Adrenal gland (tissue), 9 donors: ENCODE measurements at regions not wholly inside any gene's neighbourhood (a gene's known extent, or its start where the extent isn't known, plus 50 kb on each side); places are given as distances from the start of the nearest gene placed in this dataset.

Experiments
- DNase-seq, 7 donors: peaks; one replicate each; pipeline ENCODE4 v3.0.0-alpha.2; 2019 to 2020
- H3K27ac ChIP-seq, 5 donors: fragments of 200-600 bp; sonication (generic) in 4 of 5; 1 replicate in 3 of 5; 2 replicates in 2 of 5; pipeline versions ENCODE4 v1.5.1 to v1.8.0; 2016 to 2020; ENCODE audit warnings: mild to moderate bottlenecking in 1 of 5
- H3K27me3 ChIP-seq: fragments of 200-600 bp; 2 replicates; pipeline ENCODE4 v1.8.0; 2021
- H3K36me3 ChIP-seq, 2 donors: fragments of 200-600 bp; replicated peaks in 1 of 2; 1 replicate in 1 of 2; 2 replicates in 1 of 2; pipeline versions ENCODE4 v1.5.1 to v1.8.0; 2018 to 2022
- H3K4me1 ChIP-seq, 2 donors: fragments of 200-600 bp; replicated peaks in 1 of 2; 1 replicate in 1 of 2; 2 replicates in 1 of 2; pipeline versions ENCODE4 v1.5.1 to v1.8.0; 2018 to 2021
- H3K4me3 ChIP-seq, 4 donors: fragments of 200-600 bp; sonication (generic) in 3 of 4; one replicate each; pipeline ENCODE4 v1.5.1; 2016 to 2018
- H3K9me3 ChIP-seq, 3 donors: fragments of 200-600 bp; sonication (generic) in 1 of 3; replicated peaks in 1 of 3; 1 replicate in 2 of 3; 2 replicates in 1 of 3; pipeline versions ENCODE4 v1.5.1 to v1.8.0; 2016 to 2021
- POLR2A ChIP-seq, 2 donors: fragments of 450-650 bp; IDR thresholded peaks; one replicate each; pipeline ENCODE4 v1.6.1; 2017; ENCODE audit warnings: antibody characterized with exemption in 2 of 2, mild to moderate bottlenecking in 2 of 2, moderate library complexity in 1 of 2
- WGBS, 4 donors: extraction: QIAGEN DNeasy Blood & Tissue Kit in 2 of 4; methylation state at CpG; one replicate each; pipeline versions ENCODE4 v1.1.5 to v1.1.7; 2013 to 2017; 5-methylcytosine and 5-hydroxymethylcytosine counted together
- intact Hi-C, 2 donors: fragments of 100-400 bp; cut with DNase I; formaldehyde crosslinking; loops; one replicate each; pipeline versions ENCODE4 v1.14.1 to v1.15.0; 2022 to 2023
- TF ChIP-seq, protein P1 (sequence below), 6 experiments: fragments of 450-650 bp in 4 of 6; fragments of 200-600 bp in 2 of 6; sonication (generic) in 1 of 6; IDR thresholded peaks; 1 replicate in 5 of 6; 2 replicates in 1 of 6; pipeline versions ENCODE4 v1.5.1 to v1.8.0; 2016 to 2021; ENCODE audit warnings: antibody characterized with exemption in 6 of 6, mild to moderate bottlenecking in 2 of 6, moderate library complexity in 1 of 6
- donor health status: healthy with polysubstance abuse.
- donor health status: Bipolar disorder and iron deficiency.
- donor health status: DM: yes; HTN: yes; CAD: no.
- donor health status: DM: no; HTN: no; CAD: no.
- donor health status: DM: no; HTN: no; CAD: no.

DNA sequence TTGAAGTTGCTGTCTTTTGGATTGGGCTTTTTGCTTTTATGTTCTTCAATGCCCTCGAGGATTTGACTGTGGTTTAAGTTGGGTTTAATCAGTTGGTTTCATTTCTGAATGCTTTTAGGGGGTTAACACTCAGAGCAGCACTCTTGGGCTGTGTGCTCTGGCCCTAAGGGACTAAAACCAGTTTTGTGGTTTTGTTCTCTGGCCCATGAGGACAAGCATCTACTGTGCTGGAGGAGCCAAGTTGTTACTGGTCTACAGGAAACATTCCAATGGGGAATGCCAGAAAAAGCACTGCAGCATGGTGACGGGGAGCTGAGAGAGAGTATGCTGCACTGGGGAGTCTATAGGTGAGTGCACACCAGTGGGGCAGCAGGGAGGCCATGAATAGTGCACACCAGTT lies 596.9 kb downstream of the ZBBX start:
- H3K27me3 ChIP-seq = no peaks in the 10 kb centered on the region
- H3K9me3 ChIP-seq = no peaks in the 10 kb centered on the region
- intact Hi-C loops = no loop called here
- H3K4me3 ChIP-seq = no peak overlapping the region
- no peak overlapping the region for H3K27ac ChIP-seq
- no peak for DNase-seq
- no peaks in the 10 kb centered on the region for H3K4me1 ChIP-seq
- no peaks in the 10 kb centered on the region for H3K36me3 ChIP-seq
- TF ChIP-seq POLR2A (IDR thresholded peaks at IDR 0.05) = no peak
- TF ChIP-seq, protein P1, sequence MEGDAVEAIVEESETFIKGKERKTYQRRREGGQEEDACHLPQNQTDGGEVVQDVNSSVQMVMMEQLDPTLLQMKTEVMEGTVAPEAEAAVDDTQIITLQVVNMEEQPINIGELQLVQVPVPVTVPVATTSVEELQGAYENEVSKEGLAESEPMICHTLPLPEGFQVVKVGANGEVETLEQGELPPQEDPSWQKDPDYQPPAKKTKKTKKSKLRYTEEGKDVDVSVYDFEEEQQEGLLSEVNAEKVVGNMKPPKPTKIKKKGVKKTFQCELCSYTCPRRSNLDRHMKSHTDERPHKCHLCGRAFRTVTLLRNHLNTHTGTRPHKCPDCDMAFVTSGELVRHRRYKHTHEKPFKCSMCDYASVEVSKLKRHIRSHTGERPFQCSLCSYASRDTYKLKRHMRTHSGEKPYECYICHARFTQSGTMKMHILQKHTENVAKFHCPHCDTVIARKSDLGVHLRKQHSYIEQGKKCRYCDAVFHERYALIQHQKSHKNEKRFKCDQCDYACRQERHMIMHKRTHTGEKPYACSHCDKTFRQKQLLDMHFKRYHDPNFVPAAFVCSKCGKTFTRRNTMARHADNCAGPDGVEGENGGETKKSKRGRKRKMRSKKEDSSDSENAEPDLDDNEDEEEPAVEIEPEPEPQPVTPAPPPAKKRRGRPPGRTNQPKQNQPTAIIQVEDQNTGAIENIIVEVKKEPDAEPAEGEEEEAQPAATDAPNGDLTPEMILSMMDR (IDR thresholded peaks at IDR 0.05) = no peak
- WGBS, 4 donors = 53 to 71% (median 64%) methylated on average over 2 of the region's 2 CpGs

DNA sequence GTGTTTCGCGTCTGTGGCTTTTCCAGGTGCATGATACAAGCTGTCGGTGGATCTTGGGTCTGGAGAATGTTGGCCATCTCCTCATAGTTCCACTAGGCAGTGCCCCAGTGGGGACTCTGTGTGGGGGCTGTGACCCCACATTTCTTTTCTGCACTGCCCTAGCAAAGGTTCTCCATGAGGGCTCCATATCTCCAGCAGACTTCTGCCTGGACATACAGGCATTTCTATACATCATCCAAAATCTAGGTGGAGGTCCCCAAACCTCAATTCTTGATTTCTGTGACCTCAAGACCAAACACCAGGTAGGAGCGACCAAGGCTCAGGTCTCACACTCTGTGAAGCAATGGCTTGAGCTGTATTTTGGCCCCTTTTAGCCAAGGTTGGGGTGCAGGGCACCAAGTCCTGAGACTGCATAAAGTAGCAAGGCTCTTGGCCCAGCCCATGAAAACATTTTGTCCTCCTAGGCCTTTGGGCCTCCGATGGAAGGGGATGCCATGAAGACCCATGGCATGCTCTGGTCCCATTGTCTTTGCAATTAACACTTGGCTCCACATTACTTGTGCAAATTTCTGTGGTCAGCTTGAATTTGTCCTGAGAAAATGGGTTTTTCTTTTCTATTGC lies 615.3 kb downstream of the ZBBX start:
- no peak overlapping the region for H3K27ac ChIP-seq
- intact Hi-C loops = no loop called here
- no peaks in the 10 kb centered on the region for H3K36me3 ChIP-seq
- H3K27me3 ChIP-seq = no peaks in the 10 kb centered on the region
- 69 to 76% (median 73%) methylated on average over 4 to 5 of the region's 5 CpGs for WGBS, 4 donors
- H3K4me3 ChIP-seq = no peak overlapping the region
- no peaks in the 10 kb centered on the region for H3K4me1 ChIP-seq
- no peaks in the 10 kb centered on the region for H3K9me3 ChIP-seq
- DNase-seq = no peak
- TF ChIP-seq, protein P1 (IDR thresholded peaks at IDR 0.05) = no peak
- TF ChIP-seq POLR2A (IDR thresholded peaks at IDR 0.05) = no peak

DNA sequence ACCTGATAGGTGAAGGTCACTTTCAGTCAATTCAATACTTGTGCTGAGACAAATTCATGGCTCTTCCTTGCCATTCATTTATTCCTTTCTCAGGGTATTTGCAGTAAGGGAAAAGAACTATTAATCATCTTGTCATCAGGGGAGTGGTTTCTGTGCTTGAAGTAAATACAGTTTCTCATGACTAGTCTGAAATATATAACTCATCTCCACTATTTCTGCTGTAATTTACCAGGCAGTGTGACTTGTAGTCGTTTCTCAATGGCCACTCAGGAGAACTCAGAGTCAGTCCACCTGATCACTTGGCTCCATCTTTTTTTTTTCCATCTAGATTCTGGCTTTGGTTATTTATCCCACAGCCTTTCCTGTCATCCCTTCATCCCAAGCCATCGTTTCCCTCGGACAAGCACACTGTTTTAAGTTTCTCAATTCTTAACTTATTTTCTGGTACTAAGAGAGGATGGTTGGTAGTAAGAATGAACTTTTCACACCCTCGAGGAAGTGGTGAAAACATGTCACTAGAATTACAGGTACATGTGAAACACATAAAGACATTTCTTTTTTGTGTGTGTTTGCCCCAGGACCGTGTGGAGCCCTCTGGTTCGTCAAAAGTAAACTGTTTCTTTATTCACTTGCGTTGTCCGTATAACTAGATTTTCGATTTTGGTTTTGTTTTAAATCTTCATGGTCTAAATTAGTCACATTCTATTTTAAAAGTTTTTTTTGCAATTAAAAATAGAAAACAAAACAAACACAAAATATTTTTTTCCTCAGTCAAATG lies 620.2 kb downstream of the ZBBX start:
- H3K27ac ChIP-seq = no peak overlapping the region
- H3K9me3 ChIP-seq = no peaks in the 10 kb centered on the region
- H3K27me3 ChIP-seq = no peaks in the 10 kb centered on the region
- no peaks in the 10 kb centered on the region for H3K4me1 ChIP-seq
- intact Hi-C loops = no loop called here
- no peaks in the 10 kb centered on the region for H3K36me3 ChIP-seq
- no peak overlapping the region for H3K4me3 ChIP-seq
- no peak for TF ChIP-seq POLR2A (IDR thresholded peaks at IDR 0.05)
- TF ChIP-seq, protein P1 (IDR thresholded peaks at IDR 0.05) = no peak
- 69 to 76% (median 73%) methylated on average over 9 of the region's 9 CpGs for WGBS, 4 donors
- DNase-seq = no peak

DNA sequence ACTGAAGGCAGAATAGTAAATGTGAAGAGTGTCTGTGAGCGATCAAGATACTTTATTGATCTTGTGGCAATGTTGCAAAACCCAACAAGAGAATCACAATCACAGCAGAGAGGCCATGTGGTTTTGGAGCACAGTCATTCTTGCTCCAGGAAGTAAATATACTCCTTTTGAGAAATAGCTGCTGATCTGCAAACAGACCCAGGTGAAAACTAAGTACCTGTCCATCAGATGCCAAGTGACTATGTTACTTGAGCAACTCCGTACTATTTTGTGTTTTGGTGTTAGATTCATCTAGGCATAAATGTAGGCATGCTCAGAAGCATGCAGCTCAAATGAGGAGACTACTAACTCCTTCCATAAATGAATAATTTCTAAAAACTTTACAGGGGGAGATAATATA lies 627.9 kb downstream of the ZBBX start:
- TF ChIP-seq POLR2A (IDR thresholded peaks at IDR 0.05) = no peak
- TF ChIP-seq, protein P1 (IDR thresholded peaks at IDR 0.05) = no peak
- intact Hi-C loops = no loop called here
- WGBS, 4 donors = 75 to 79% (median 78%) methylated on average over 2 of the region's 2 CpGs
- no peaks in the 10 kb centered on the region for H3K4me1 ChIP-seq
- DNase-seq = no peak
- H3K36me3 ChIP-seq = no peaks in the 10 kb centered on the region
- no peak overlapping the region for H3K27ac ChIP-seq
- no peaks in the 10 kb centered on the region for H3K27me3 ChIP-seq
- H3K9me3 ChIP-seq = no peaks in the 10 kb centered on the region
- no peak overlapping the region for H3K4me3 ChIP-seq
